CD14-positive monocyte (primary cell): ENCODE measurements at regions not wholly inside any gene's neighbourhood (a gene's known extent, or its start where the extent isn't known, plus 50 kb on each side); places are given as distances from the start of the nearest gene placed in this dataset.

Experiments
- DNase-seq, 3 donors: peaks; one replicate each; pipeline ENCODE4 v3.0.0-alpha.2; 2011 to 2022
- H2AFZ ChIP-seq: 2 replicates; pipeline ENCODE4 v1.6.0; 2012; ENCODE audit warnings: mild to moderate bottlenecking, low read depth, low read length, inconsistent platforms; ENCODE audit not compliant: insufficient read depth, poor library complexity, severe bottlenecking
- H3K27ac ChIP-seq, 2 donors: 1 replicate in 1 of 2; 2 replicates in 1 of 2; pipeline ENCODE4 v1.5.1; 2012 to 2013; ENCODE audit warnings: low read length in 2 of 2, control low read depth in 1 of 2, inconsistent platforms in 1 of 2, low read depth in 1 of 2, mild to moderate bottlenecking in 1 of 2
- H3K27me3 ChIP-seq, 2 donors: one replicate each; pipeline versions ENCODE4 v1.6.0 to v1.6.1; 2011 to 2013; ENCODE audit warnings: low read length in 2 of 2; ENCODE audit not compliant: control insufficient read depth in 2 of 2, insufficient read depth in 2 of 2
- H3K36me3 ChIP-seq, 2 donors: replicated peaks in 1 of 2; 1 replicate in 1 of 2; 2 replicates in 1 of 2; pipeline versions ENCODE4 v1.5.1 to v1.6.1; 2012 to 2013; ENCODE audit warnings: low read length in 2 of 2, control low read depth in 1 of 2, inconsistent platforms in 1 of 2, mild to moderate bottlenecking in 1 of 2; ENCODE audit not compliant: insufficient read depth in 2 of 2, control insufficient read depth in 1 of 2
- H3K4me1 ChIP-seq, 2 donors: 1 replicate in 1 of 2; 2 replicates in 1 of 2; pipeline versions ENCODE4 v1.5.1 to v1.6.1; 2012 to 2013; ENCODE audit warnings: low read length in 2 of 2, control low read depth in 1 of 2, inconsistent platforms in 1 of 2, mild to moderate bottlenecking in 1 of 2, moderate library complexity in 1 of 2; ENCODE audit not compliant: insufficient read depth in 2 of 2, control insufficient read depth in 1 of 2
- H3K4me2 ChIP-seq: replicated peaks from 2 replicates; pipeline ENCODE3; 2012; ENCODE audit warnings: low read length, moderate library complexity, mild to moderate bottlenecking; ENCODE audit not compliant: poor library complexity, severe bottlenecking; ENCODE audit errors: extremely low read depth
- H3K4me3 ChIP-seq, 3 experiments: fragments of 200-600 bp in 1 of 3; sonication (generic) in 1 of 3; replicated peaks in 1 of 3; 1 replicate in 2 of 3; 2 replicates in 1 of 3; pipeline ENCODE4 v1.5.1; 2011 to 2013; ENCODE audit warnings: low read length in 3 of 3, mild to moderate bottlenecking in 3 of 3, control low read depth in 2 of 3, low read depth in 2 of 3, inconsistent platforms in 1 of 3, moderate library complexity in 1 of 3
- H3K79me2 ChIP-seq: 2 replicates; pipeline ENCODE4 v1.6.0; 2012; ENCODE audit warnings: mild to moderate bottlenecking, control low read depth, inconsistent platforms, low read length, moderate library complexity; ENCODE audit not compliant: insufficient read depth
- H3K9ac ChIP-seq: 2 replicates; pipeline ENCODE4 v1.6.0; 2017; ENCODE audit warnings: low read length, mild to moderate bottlenecking; ENCODE audit not compliant: insufficient read depth, poor library complexity, severe bottlenecking
- H3K9me3 ChIP-seq, 2 donors: replicated peaks in 1 of 2; 1 replicate in 1 of 2; 2 replicates in 1 of 2; pipeline versions ENCODE4 v1.5.1 to v1.6.1; 2012 to 2013; ENCODE audit warnings: low read length in 2 of 2, control low read depth in 1 of 2; ENCODE audit not compliant: control insufficient read depth in 1 of 2, insufficient read depth in 1 of 2
- H4K20me1 ChIP-seq: 2 replicates; pipeline ENCODE4 v1.6.0; 2012; ENCODE audit warnings: mild to moderate bottlenecking, low read length, control low read depth, moderate library complexity; ENCODE audit not compliant: insufficient read depth
- H3K27ac Mint-ChIP-seq, 7 donors: one replicate each; pipeline ENCODE4 v1.8.0; 2020; ENCODE audit warnings: mild to moderate bottlenecking in 7 of 7, mixed read lengths in 7 of 7, moderate library complexity in 6 of 7, inconsistent platforms in 2 of 7
- H3K27me3 Mint-ChIP-seq, 3 donors: one replicate each; pipeline ENCODE4 v1.8.0; 2021 to 2022; ENCODE audit warnings: low read depth in 3 of 3, mild to moderate bottlenecking in 3 of 3, mixed read lengths in 3 of 3, moderate library complexity in 3 of 3, inconsistent platforms in 1 of 3
- H3K36me3 Mint-ChIP-seq, 2 donors: one replicate each; pipeline ENCODE4 v1.8.0; 2020; ENCODE audit warnings: mixed read lengths in 2 of 2, inconsistent platforms in 1 of 2, mild to moderate bottlenecking in 1 of 2
- H3K4me1 Mint-ChIP-seq: one replicate; pipeline ENCODE4 v1.8.0; 2020; ENCODE audit warnings: mild to moderate bottlenecking, mixed read lengths
- H3K4me3 Mint-ChIP-seq, 2 donors: one replicate each; pipeline ENCODE4 v1.8.0; 2020; ENCODE audit warnings: mild to moderate bottlenecking in 2 of 2, mixed read lengths in 2 of 2, moderate library complexity in 1 of 2
- H3K9me3 Mint-ChIP-seq, 7 donors: one replicate each; pipeline ENCODE4 v1.8.0; 2020 to 2022; ENCODE audit warnings: mixed read lengths in 7 of 7, mild to moderate bottlenecking in 6 of 7, moderate library complexity in 6 of 7, inconsistent platforms in 2 of 7
- CTCF ChIP-seq: fragments of 200-600 bp; IDR thresholded peaks from one replicate; pipeline ENCODE4 v1.8.0; 2022; ENCODE audit warnings: antibody characterized with exemption, mild to moderate bottlenecking
- WGBS: methylation state at CpG from one replicate; pipeline ENCODE4 v1.1.5; 2013; ENCODE audit warnings: missing lambda C conversion rate; ENCODE audit not compliant: insufficient coverage; 5-methylcytosine and 5-hydroxymethylcytosine counted together
- intact Hi-C, 2 donors: fragments of 100-400 bp; cut with micrococcal nuclease; formaldehyde crosslinking; loops; one replicate each; pipeline versions ENCODE4 v1.15.0 to v1.15.1; 2023

GRCh38 chr10:130926442-130926841, 385.1 kb downstream of the TCERG1L start:
- intact Hi-C loops: no loop called here
- no peak overlapping the region for H3K9ac ChIP-seq
- peaks cover 7 to 13% of the 10 kb centered on the region in 2 donors for H3K9me3 ChIP-seq
- TF ChIP-seq CTCF: no peak
- Mint-ChIP-seq H3K27ac (no peak overlapping the region), H3K4me1 (no peaks in the 10 kb centered on the region), H3K9me3 (peaks cover 0 to under 1% (median 0%) of the 10 kb centered on the region in 7 donors), H3K4me3 (no peak overlapping the region), H3K36me3 (no peaks in the 10 kb centered on the region), H3K27me3 (peaks cover 0 to 2% (median 1%) of the 10 kb centered on the region in 3 donors)
- H3K4me2 ChIP-seq: no peak overlapping the region
- H2AFZ ChIP-seq: no peak overlapping the region
- 88% methylated on average over 1 of the region's 1 CpG for WGBS
- no peak overlapping the region for H3K27ac ChIP-seq
- H3K36me3 ChIP-seq: no peaks in the 10 kb centered on the region
- no peaks in the 10 kb centered on the region for H4K20me1 ChIP-seq
- no peaks in the 10 kb centered on the region for H3K27me3 ChIP-seq
- no peak overlapping the region for H3K4me3 ChIP-seq
- no peak for DNase-seq
- no peaks in the 10 kb centered on the region for H3K4me1 ChIP-seq
- H3K79me2 ChIP-seq: no peaks in the 10 kb centered on the region

- Mint-ChIP-seq H3K4me3 (no peak overlapping the region), H3K4me1 (no peaks in the 10 kb centered on the region), H3K27ac (no peak overlapping the region), H3K36me3 (no peaks in the 10 kb centered on the region), H3K9me3 (no peaks in the 10 kb centered on the region), H3K27me3 (peaks cover 0 to 2% (median 2%) of the 10 kb centered on the region in 3 donors)
- peaks cover 7 to 13% of the 10 kb centered on the region in 2 donors for H3K9me3 ChIP-seq
- 94% methylated on average over 2 of the region's 4 CpGs for WGBS
- H3K27ac ChIP-seq: no peak overlapping the region
- H3K4me1 ChIP-seq: no peaks in the 10 kb centered on the region
- no peaks in the 10 kb centered on the region for H3K36me3 ChIP-seq
- H3K4me3 ChIP-seq: no peak overlapping the region
- intact Hi-C loops: no loop called here
- no peaks in the 10 kb centered on the region for H4K20me1 ChIP-seq
- DNase-seq: no peak
- TF ChIP-seq CTCF: no peak
- H3K79me2 ChIP-seq: no peaks in the 10 kb centered on the region
- no peak overlapping the region for H3K4me2 ChIP-seq
- no peak overlapping the region for H2AFZ ChIP-seq
- no peak overlapping the region for H3K9ac ChIP-seq
- H3K27me3 ChIP-seq: no peaks in the 10 kb centered on the region
These were observed 384.4 kb downstream of the TCERG1L start for GRCh38 chr10:130927157-130927556.
